ENCODE measurements at regions not wholly inside any gene's neighbourhood (a gene's known extent, or its start where the extent isn't known, plus 50 kb on each side); places are given as distances from the start of the nearest gene placed in this dataset.
"Not testable (repeated sequence)": the region's sequence is repeated elsewhere in the genome, so short reads cannot be mapped to it uniquely, and the experiment has no call there.

DNA sequence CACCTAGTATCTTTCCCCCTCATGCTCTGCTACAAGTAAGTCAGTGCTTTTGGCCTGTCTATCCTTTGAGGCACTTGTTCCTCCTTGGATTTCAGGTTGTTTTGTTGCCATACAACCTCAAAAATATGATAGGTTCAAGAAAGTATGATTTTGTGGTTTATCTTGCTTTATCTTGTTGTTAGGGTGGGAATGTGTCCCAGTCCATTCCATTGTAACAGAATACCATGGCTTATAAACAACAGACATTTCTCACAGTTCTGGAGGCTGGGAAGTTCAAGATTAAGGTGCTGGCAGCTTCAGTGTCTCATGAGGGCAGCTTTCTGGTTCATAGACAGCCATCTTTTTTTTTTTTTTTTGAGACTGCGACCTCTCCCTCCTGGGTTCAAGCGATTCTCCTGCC lies 72.1 kb downstream of the TMEM270 start:
- TF ChIP-seq RBAK (tag by site-specific recombination; IDR thresholded peaks at IDR 0.05) (no peak), ZNF248 (tag by site-specific recombination; IDR thresholded peaks at IDR 0.05) (no peak), ZNF473 (tag by site-specific recombination; IDR thresholded peaks at IDR 0.05) (no peak), ZNF776 (tag by site-specific recombination; IDR thresholded peaks at IDR 0.05; ENCODE audit: borderline replicate concordance) (no peak), ZNF610 (tag by site-specific recombination; IDR thresholded peaks at IDR 0.05; ENCODE audit: borderline replicate concordance) (no peak), OSR2 (tag by site-specific recombination; IDR thresholded peaks at IDR 0.05) (no peak), ZNF132 (tag by site-specific recombination; IDR thresholded peaks at IDR 0.05; ENCODE audit: borderline replicate concordance) (no peak), ZNF155 (tag by site-specific recombination; IDR thresholded peaks at IDR 0.05) (no peak)
- TF ChIP-seq, protein P1, sequence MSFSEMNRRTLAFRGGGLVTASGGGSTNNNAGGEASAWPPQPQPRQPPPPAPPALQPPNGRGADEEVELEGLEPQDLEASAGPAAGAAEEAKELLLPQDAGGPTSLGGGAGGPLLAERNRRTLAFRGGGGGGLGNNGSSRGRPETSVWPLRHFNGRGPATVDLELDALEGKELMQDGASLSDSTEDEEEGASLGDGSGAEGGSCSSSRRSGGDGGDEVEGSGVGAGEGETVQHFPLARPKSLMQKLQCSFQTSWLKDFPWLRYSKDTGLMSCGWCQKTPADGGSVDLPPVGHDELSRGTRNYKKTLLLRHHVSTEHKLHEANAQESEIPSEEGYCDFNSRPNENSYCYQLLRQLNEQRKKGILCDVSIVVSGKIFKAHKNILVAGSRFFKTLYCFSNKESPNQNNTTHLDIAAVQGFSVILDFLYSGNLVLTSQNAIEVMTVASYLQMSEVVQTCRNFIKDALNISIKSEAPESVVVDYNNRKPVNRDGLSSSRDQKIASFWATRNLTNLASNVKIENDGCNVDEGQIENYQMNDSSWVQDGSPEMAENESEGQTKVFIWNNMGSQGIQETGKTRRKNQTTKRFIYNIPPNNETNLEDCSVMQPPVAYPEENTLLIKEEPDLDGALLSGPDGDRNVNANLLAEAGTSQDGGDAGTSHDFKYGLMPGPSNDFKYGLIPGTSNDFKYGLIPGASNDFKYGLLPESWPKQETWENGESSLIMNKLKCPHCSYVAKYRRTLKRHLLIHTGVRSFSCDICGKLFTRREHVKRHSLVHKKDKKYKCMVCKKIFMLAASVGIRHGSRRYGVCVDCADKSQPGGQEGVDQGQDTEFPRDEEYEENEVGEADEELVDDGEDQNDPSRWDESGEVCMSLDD (tag by site-specific recombination; IDR thresholded peaks at IDR 0.05) = no peak
- TF ChIP-seq, protein P2, sequence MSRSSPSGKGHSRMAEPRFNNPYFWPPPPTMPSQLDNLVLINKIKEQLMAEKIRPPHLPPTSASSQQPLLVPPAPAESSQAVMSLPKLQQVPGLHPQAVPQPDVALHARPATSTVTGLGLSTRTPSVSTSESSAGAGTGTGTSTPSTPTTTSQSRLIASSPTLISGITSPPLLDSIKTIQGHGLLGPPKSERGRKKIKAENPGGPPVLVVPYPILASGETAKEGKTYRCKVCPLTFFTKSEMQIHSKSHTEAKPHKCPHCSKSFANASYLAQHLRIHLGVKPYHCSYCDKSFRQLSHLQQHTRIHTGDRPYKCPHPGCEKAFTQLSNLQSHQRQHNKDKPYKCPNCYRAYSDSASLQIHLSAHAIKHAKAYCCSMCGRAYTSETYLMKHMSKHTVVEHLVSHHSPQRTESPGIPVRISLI (tag by site-specific recombination; IDR thresholded peaks at IDR 0.05) = no peak
- TF ChIP-seq, protein P3, sequence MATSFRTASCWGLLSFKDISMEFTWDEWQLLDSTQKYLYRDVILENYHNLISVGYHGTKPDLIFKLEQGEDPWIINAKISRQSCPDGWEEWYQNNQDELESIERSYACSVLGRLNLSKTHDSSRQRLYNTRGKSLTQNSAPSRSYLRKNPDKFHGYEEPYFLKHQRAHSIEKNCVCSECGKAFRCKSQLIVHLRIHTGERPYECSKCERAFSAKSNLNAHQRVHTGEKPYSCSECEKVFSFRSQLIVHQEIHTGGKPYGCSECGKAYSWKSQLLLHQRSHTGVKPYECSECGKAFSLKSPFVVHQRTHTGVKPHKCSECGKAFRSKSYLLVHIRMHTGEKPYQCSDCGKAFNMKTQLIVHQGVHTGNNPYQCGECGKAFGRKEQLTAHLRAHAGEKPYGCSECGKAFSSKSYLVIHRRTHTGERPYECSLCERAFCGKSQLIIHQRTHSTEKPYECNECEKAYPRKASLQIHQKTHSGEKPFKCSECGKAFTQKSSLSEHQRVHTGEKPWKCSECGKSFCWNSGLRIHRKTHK (tag by site-specific recombination; IDR thresholded peaks at IDR 0.05) = no peak
- Histone ChIP-seq H3K36me3 (ENCODE audit: control insufficient read depth in 2 of 2, insufficient read depth in 1 of 2, low read length in 2 of 2) (no peaks in the 10 kb centered on the region), H3K9me3 (ENCODE audit: control insufficient read depth, insufficient read depth, low read depth, low read length) (no peaks in the 10 kb centered on the region), H3K4me1 (ENCODE audit: control insufficient read depth, insufficient read depth, low read length) (no peaks in the 10 kb centered on the region), H3K4me3 (ENCODE audit: low read depth, low read length) (no peak overlapping the region), H3K27ac (ENCODE audit: extremely low read depth, low read depth, low read length) (no peak overlapping the region)
- CTCF ChIA-PET = no interaction called here
- POLR2A ChIA-PET = no interaction called here

DNA sequence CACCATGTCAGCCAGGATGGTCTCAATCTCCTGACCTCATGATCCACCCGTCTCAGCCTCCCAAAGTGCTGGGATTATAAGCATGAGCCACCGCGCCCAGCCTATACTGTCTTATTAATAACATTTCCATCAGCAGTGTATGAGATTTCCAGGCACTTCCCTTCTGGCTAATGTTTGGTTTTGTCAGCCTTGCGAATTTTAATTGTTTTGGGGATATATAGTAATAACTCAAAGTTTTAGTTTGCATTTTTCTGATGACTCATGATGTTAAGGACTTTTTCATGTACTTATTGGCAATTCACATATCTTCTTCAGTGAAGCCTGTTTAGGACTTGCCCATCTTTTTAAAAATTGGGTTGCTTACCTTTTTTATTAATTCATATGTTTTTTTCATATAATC lies 76.0 kb downstream of the TMEM270 start:
- POLR2A ChIA-PET = no interaction called here

DNA sequence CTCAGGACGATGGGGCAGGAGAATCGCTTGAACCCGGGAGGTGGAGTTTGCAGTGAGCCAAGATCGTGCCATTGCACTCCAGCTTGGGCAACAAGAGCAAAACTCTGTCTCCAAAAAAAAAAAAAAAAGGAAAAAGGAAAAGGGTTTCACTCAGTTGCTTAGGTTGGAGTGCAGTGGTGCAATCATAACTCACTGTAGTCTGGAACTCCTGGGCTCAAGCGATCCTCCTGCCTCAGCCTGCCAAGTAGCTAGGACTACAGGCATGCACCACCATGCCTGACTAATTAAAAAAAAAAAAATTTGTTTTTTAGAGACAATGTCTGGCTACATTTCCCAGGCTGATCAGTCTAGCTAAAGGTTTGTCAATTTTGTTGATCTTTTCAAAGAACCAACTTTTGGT lies 76.7 kb downstream of the TMEM270 start:
- not testable (repeated sequence) for H3K4me3 ChIP-seq (ENCODE audit: low read depth, low read length); H3K4me1 ChIP-seq (ENCODE audit: control insufficient read depth, insufficient read depth, low read length); H3K27ac ChIP-seq (ENCODE audit: extremely low read depth, low read depth, low read length); H3K36me3 ChIP-seq (ENCODE audit: control insufficient read depth in 2 of 2, insufficient read depth in 1 of 2, low read length in 2 of 2); H3K9me3 ChIP-seq (ENCODE audit: control insufficient read depth, insufficient read depth, low read depth, low read length)
- ChIA-PET POLR2A (interaction anchor here (0.7 kb wide), 2 partner anchors 30 to 361 kb away, joined by 4 read pairs; no protein-coding TSS in a partner anchor), CTCF (interaction anchor here (0.6 to 0.8 kb wide), 2 partner anchors 18 to 276 kb away, joined by 3 read pairs; no protein-coding TSS in a partner anchor)

More for the DNA sequence above, 76.0 kb downstream of the TMEM270 start:
- Histone ChIP-seq H3K36me3 (ENCODE audit: control insufficient read depth in 2 of 2, insufficient read depth in 1 of 2, low read length in 2 of 2) (no peaks in the 10 kb centered on the region), H3K4me3 (ENCODE audit: low read depth, low read length) (no peak overlapping the region), H3K27ac (ENCODE audit: extremely low read depth, low read depth, low read length) (no peak overlapping the region), H3K9me3 (ENCODE audit: control insufficient read depth, insufficient read depth, low read depth, low read length) (no peaks in the 10 kb centered on the region), H3K4me1 (ENCODE audit: control insufficient read depth, insufficient read depth, low read length) (no peaks in the 10 kb centered on the region)
- TF ChIP-seq ZNF510 (tag by site-specific recombination; IDR thresholded peaks at IDR 0.05; ENCODE audit: insufficient replicate concordance) = no peak
- TF ChIP-seq HOXA7 (CRISPR knock-in tag; IDR thresholded peaks at IDR 0.05; ENCODE audit: borderline replicate concordance) = no peak
- no peak for TF ChIP-seq ZNF624 (tag by site-specific recombination; IDR thresholded peaks at IDR 0.05)
- TF ChIP-seq ZSCAN16 (tag by site-specific recombination; IDR thresholded peaks at IDR 0.05) = no peak
- TF ChIP-seq ZNF843 (tag by site-specific recombination; IDR thresholded peaks at IDR 0.05) = no peak
- TF ChIP-seq ZNF600 (tag by site-specific recombination; IDR thresholded peaks at IDR 0.05) = no peak
- TF ChIP-seq ZNF394 (tag by site-specific recombination; IDR thresholded peaks at IDR 0.05; ENCODE audit: borderline replicate concordance) = no peak
- no peak for TF ChIP-seq ZNF501 (tag by site-specific recombination; IDR thresholded peaks at IDR 0.05)
- TF ChIP-seq ZNF426 (tag by site-specific recombination; IDR thresholded peaks at IDR 0.05) = no peak
- CTCF ChIA-PET = interaction anchor here (0.6 kb wide), 1 partner anchor 276 kb away, joined by 3 read pairs; no protein-coding TSS in a partner anchor

Data from HEK293 (cell line).